Astrocyte of the spinal cord (primary cell): ENCODE measurements at regions not wholly inside any gene's neighbourhood (a gene's known extent, or its start where the extent isn't known, plus 50 kb on each side); places are given as distances from the start of the nearest gene placed in this dataset.
"Not testable (repeated sequence)": the region's sequence is repeated elsewhere in the genome, so short reads cannot be mapped to it uniquely, and the experiment has no call there.

Experiments used
- DNase-seq: peaks from one replicate; pipeline ENCODE4 v3.0.0; 2011; ENCODE audit warnings: low read depth, low spot score
- H3K4me3 ChIP-seq: 2 replicates; pipeline ENCODE4 v1.5.1; 2011; ENCODE audit warnings: low read depth, mild to moderate bottlenecking, low read length, moderate library complexity
- in situ Hi-C: cut with HindIII; loops from 2 replicates; pipeline ENCODE4 v1.10.0; 2017; ENCODE audit warnings: low sequenced_read_pairs
- TF ChIP-seq, protein P1 (sequence below): IDR thresholded peaks from 2 replicates; pipeline ENCODE4 v1.5.1; 2012; ENCODE audit warnings: low read depth, mild to moderate bottlenecking, low read length, inconsistent platforms

DNA sequence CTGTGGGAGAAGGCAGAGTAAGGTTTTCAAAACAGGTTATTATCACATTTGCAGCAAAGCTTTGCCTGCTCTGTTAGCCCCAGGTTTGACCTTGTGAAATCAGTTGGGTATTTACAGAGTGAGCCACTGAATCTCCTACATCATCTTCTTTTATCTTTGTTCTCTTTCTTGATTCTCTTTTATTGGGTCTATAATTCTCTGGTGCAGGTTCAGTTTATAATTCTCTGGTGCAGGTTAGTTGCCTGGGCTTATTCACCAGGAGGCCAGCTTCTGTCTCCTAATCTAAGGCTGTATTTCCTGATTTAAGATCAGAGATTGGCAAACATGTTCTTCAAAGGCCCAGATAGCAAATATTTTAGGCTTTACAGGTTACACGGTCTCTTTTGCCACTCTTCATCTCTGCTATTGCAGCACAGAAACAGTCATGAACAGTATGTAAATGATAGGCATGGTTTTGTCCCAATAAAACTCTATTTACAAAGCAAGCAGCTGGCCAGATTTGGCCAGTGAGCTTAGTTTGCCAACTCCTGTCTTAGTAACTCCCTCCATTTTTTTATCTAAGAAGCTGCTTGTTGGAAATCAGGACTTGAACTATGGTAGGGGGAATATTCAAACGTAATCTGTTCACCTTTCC lies 205.0 kb upstream of the RIMS1 start:
- no peak overlapping the region for H3K4me3 ChIP-seq
- no peak for DNase-seq
- TF ChIP-seq, protein P1, sequence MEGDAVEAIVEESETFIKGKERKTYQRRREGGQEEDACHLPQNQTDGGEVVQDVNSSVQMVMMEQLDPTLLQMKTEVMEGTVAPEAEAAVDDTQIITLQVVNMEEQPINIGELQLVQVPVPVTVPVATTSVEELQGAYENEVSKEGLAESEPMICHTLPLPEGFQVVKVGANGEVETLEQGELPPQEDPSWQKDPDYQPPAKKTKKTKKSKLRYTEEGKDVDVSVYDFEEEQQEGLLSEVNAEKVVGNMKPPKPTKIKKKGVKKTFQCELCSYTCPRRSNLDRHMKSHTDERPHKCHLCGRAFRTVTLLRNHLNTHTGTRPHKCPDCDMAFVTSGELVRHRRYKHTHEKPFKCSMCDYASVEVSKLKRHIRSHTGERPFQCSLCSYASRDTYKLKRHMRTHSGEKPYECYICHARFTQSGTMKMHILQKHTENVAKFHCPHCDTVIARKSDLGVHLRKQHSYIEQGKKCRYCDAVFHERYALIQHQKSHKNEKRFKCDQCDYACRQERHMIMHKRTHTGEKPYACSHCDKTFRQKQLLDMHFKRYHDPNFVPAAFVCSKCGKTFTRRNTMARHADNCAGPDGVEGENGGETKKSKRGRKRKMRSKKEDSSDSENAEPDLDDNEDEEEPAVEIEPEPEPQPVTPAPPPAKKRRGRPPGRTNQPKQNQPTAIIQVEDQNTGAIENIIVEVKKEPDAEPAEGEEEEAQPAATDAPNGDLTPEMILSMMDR = no peak
- in situ Hi-C loops = no loop called here

DNA sequence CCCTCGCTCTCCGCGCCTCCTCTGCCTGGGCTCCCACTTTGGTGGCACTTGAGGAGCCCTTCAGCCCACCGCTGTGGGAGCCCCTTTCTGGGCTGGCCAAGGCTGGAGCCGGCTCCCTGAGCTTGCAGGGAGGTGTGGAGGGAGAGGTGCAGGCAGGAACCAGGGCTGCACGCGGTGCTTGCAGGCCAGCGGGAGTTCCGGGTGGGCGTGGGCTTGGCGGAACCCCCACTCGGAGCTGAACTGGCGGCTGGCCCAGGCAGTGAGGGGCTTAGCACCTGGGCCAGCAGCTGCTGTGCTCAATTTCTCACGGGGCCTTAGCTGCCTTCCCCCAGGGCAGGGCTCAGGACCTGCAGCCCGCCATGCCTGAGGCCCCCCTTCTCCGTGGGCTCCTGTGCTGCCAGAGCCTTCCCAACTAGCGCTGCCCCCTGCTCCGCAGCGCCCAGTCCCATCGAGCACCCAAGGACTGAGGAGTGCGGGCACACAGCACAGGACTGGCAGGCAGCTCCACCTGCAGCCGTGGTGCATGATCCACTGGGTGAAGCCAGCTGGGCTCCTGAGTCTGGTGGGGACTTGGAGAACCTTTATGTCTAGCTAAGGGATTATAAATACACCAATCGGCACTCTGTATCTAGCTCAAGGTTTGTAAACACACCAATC lies 200.2 kb upstream of the RIMS1 start:
- DNase-seq, H3K4me3 ChIP-seq, in situ Hi-C loops: not testable (repeated sequence)

DNA sequence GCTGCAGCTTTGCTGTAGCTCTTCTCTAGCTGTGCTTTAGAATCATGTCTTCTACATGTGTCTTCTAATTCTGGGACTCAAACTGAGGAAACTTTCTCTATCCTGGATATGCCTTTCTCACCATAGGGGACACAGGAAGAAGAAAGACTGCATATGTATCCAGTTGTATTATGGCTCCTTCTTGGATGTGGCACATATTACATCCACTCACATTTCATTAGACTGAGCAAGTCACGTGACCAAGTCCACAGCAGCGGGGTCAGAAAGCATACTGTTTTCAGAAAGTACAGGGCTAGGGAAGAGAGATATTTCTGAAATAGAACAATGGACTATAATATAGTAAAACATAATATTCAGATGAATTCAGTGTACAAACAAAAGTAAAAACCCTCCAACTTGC lies 187.6 kb upstream of the RIMS1 start:
- in situ Hi-C loops = no loop called here
- no peak for DNase-seq
- TF ChIP-seq, protein P1 = no peak
- H3K4me3 ChIP-seq = no peak overlapping the region

DNA sequence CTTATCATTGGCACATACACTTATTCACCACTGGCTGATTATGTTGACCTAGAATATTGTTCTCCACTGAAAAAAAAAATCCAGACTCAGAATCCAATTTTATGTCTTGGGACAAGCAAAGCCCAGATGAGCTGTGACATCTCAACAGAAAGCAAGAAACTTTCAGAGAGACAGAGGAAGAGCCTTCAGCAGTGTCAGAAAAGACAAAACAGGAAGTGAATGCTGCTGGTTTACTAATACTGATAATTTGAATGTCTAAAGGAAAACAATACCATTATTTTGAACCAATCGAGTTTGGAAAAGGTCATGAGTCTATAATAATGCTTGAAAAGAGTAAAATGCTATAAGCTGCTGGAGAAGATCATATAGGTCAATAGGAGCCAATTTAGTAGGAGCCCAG lies 179.8 kb upstream of the RIMS1 start:
- H3K4me3 ChIP-seq = no peak overlapping the region
- no peak for DNase-seq
- in situ Hi-C loops = no loop called here
- TF ChIP-seq, protein P1 = no peak

DNA sequence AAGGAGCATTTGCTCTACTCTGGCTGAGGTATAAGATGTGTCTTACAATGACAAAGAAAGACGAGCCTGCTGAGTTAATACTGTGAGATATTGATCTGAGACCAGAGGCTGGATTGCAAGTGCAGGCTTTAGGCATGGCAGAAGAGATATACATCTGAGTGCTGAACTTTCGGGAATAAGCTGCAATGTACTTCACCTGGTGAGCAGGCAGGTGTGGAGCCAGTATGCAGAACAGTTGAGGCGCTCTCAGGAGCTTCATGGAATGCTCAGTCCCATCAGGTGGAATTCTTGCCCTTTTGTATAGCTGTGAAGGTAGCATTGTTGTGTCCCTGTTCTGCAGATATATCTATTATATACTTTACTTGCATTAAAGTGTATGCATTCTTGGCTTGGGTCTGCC lies 179.3 kb upstream of the RIMS1 start:
- no peak overlapping the region for H3K4me3 ChIP-seq
- no peak for DNase-seq
- in situ Hi-C loops = no loop called here
- TF ChIP-seq, protein P1 = no peak

DNA sequence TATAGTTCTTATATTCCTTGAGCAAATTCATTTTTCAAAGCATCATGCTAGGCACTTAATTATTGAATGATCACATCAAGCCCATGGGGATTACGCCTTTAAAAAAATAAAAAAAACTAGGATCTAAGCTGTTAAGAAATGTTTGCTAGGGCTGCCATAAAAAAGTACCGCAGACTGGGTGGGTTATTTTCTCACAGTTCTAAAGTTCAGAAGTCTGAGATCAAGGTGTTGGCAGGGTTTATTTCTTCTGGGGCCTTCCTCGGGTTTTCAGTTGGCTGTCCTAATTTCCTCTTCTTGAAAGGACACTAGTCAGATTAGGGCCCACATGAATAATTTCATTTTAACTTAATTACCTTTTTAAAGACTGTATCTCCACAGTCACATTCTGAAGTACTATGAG lies 165.6 kb upstream of the RIMS1 start:
- TF ChIP-seq, protein P1 = no peak
- in situ Hi-C loops = no loop called here
- no peak overlapping the region for H3K4me3 ChIP-seq
- no peak for DNase-seq

DNA sequence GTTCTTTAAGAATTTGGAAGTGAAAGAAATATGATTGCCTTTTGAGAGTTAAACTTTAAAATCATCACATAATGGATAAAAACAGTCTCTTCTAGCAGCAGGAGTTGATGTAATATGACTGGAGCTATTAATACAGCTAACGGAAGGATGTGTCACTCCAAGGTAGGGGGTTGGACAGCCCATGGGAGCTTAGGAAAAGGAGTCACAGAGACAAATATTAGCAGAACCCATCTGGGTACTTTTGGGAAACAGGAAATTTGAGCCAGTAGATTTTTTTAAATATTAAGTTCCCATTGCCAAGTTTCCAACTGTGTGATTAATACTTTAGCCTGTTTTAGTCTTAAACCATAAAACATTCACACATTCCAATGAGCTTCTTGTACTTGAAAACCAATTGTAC lies 164.7 kb upstream of the RIMS1 start:
- TF ChIP-seq, protein P1 = no peak
- H3K4me3 ChIP-seq = no peak overlapping the region
- in situ Hi-C loops = no loop called here
- DNase-seq = peak; percentile 67
